HG02884 (cell line): ENCODE measurements at regions not wholly inside any gene's neighbourhood (a gene's known extent, or its start where the extent isn't known, plus 50 kb on each side); places are given as distances from the start of the nearest gene placed in this dataset.
"Not testable (repeated sequence)": the region's sequence is repeated elsewhere in the genome, so short reads cannot be mapped to it uniquely, and the experiment has no call there.

Experiments used
- ATAC-seq: cut with Tn5 transposase; IDR thresholded peaks from one replicate; pipeline ENCODE4 v1.9.1; 2021; ENCODE audit warnings: mild to moderate bottlenecking, moderate library complexity; ENCODE audit not compliant: unreplicated experiment

- ATAC-seq = peak; percentile 57
These were observed 5455.9 kb upstream of the TPTE start for GRCh38 chr21:5065240-5066211.

GRCh38 chr21:5066682-5067251 is 5454.6 kb upstream of the TPTE start:
- ATAC-seq = not testable (repeated sequence)

GRCh38 chr21:5067326-5068048 is 5453.9 kb upstream of the TPTE start:
- ATAC-seq = not testable (repeated sequence)

- ATAC-seq = not testable (repeated sequence)
These were observed 5452.7 kb upstream of the TPTE start for GRCh38 chr21:5068649-5069048.

GRCh38 chr21:5071180-5071579 is 5450.2 kb upstream of the TPTE start:
- not testable (repeated sequence) for ATAC-seq

- not testable (repeated sequence) for ATAC-seq
These were observed 5444.5 kb upstream of the TPTE start for GRCh38 chr21:5076854-5077253.

GRCh38 chr21:5079361-5079760 is 5442.0 kb upstream of the TPTE start:
- not testable (repeated sequence) for ATAC-seq

- not testable (repeated sequence) for ATAC-seq
These were observed 5441.4 kb upstream of the TPTE start for GRCh38 chr21:5080015-5080414.

- not testable (repeated sequence) for ATAC-seq
These were observed 5437.1 kb upstream of the TPTE start for GRCh38 chr21:5084246-5084645.

- not testable (repeated sequence) for ATAC-seq
These were observed 5435.9 kb upstream of the TPTE start for GRCh38 chr21:5085456-5085855.

- ATAC-seq = not testable (repeated sequence)
These were observed 5435.0 kb upstream of the TPTE start for GRCh38 chr21:5086416-5086815.

GRCh38 chr21:5088820-5089219 is 5432.6 kb upstream of the TPTE start:
- ATAC-seq = not testable (repeated sequence)

- ATAC-seq = not testable (repeated sequence)
These were observed 5431.8 kb upstream of the TPTE start for GRCh38 chr21:5089399-5090089.

GRCh38 chr21:5090132-5091079 is 5431.0 kb upstream of the TPTE start:
- ATAC-seq = not testable (repeated sequence)

- not testable (repeated sequence) for ATAC-seq
These were observed 5430.1 kb upstream of the TPTE start for GRCh38 chr21:5091274-5091673.

- ATAC-seq = not testable (repeated sequence)
These were observed 5425.8 kb upstream of the TPTE start for GRCh38 chr21:5095628-5096027.

- not testable (repeated sequence) for ATAC-seq
These were observed 5423.2 kb upstream of the TPTE start for GRCh38 chr21:5098010-5098743.

GRCh38 chr21:5100604-5101174 is 5420.7 kb upstream of the TPTE start:
- ATAC-seq = not testable (repeated sequence)
